SK-N-SH (cell line): ENCODE measurements at regions not wholly inside any gene's neighbourhood (a gene's known extent, or its start where the extent isn't known, plus 50 kb on each side); places are given as distances from the start of the nearest gene placed in this dataset.

Experiments
- CTCF ChIP-seq: fragments of 200-600 bp; sonication (generic); IDR thresholded peaks from 2 replicates; pipeline ENCODE4 v1.6.1; 2017; ENCODE audit warnings: antibody characterized with exemption, mild to moderate bottlenecking, moderate library complexity
- EZH2phosphoT487 ChIP-seq: fragments of 200-600 bp; sonication (generic); IDR thresholded peaks from 2 replicates; pipeline ENCODE4 v1.6.1; 2017; ENCODE audit warnings: low read depth, mixed run types, mild to moderate bottlenecking, antibody characterized with exemption, moderate library complexity, borderline replicate concordance
- FOXM1 ChIP-seq: IDR thresholded peaks from 2 replicates; pipeline ENCODE4 v1.4.0; 2012; ENCODE audit warnings: low read depth, mild to moderate bottlenecking
- MXI1 ChIP-seq: IDR thresholded peaks from 2 replicates; pipeline ENCODE4 v1.6.1; 2012; ENCODE audit warnings: mild to moderate bottlenecking, low read depth, low read length, improper control_type of control experiment
- NFIC ChIP-seq: IDR thresholded peaks from 2 replicates; pipeline ENCODE4 v1.4.0; 2012; ENCODE audit warnings: borderline replicate concordance
- POLR2AphosphoS5 ChIP-seq: IDR thresholded peaks from 2 replicates; pipeline ENCODE4 v1.6.1; 2012; ENCODE audit warnings: low read depth, low read length
- RAD21 ChIP-seq: IDR thresholded peaks from 2 replicates; pipeline ENCODE4 v1.6.1; 2012; ENCODE audit warnings: mild to moderate bottlenecking, low read length
- RFX5 ChIP-seq: IDR thresholded peaks from 2 replicates; pipeline ENCODE4 v1.6.1; 2012; ENCODE audit warnings: mild to moderate bottlenecking, improper control_type of control experiment, low read length
- TAF1 ChIP-seq: IDR thresholded peaks from 2 replicates; pipeline ENCODE4 v1.6.1; 2012; ENCODE audit warnings: low read depth, mild to moderate bottlenecking, low read length, moderate library complexity, borderline replicate concordance
- TF ChIP-seq, protein P1 (sequence below): IDR thresholded peaks from 2 replicates; pipeline ENCODE4 v1.4.0; 2012; ENCODE audit warnings: low read depth

- TF ChIP-seq RAD21 (no peak), CTCF (no peak), POLR2AphosphoS5 (no peak), TAF1 (no peak), MXI1 (no peak), NFIC (no peak), RFX5 (no peak), FOXM1 (no peak), EZH2phosphoT487 (no peak)
- TF ChIP-seq, protein P1, sequence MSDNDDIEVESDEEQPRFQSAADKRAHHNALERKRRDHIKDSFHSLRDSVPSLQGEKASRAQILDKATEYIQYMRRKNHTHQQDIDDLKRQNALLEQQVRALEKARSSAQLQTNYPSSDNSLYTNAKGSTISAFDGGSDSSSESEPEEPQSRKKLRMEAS = no peak
Measured at GRCh38 chr6:166877349-166877748, 79.0 kb downstream of the RNASET2 start.
